NCI-H1417 (cell line): ENCODE measurements at regions not wholly inside any gene's neighbourhood (a gene's known extent, or its start where the extent isn't known, plus 50 kb on each side); places are given as distances from the start of the nearest gene placed in this dataset.

Experiments used
- DNase-seq, 3 experiments: peaks; one replicate each; lab custom pipeline; 2025; lab: John Stamatoyannopoulos, UW

DNA sequence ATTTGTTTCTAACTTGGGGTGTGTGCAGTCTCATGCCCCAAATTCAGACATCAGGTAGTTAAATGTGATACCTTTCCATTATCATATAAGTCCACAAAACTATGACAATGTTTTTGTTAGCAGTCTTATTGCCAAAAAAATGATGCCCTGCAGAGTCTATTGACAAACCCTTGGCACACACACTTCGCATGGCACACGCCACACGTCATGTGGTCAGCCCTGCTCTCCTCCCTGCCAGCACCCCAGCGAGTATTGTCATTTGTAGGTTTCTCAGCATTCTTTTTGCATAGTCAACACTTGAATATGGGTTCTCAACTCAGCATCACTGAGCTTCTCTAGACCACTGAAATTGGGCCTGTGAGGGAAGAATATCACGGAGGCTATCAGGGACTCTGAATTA lies 356.0 kb downstream of the INHBA start:
- no peak for DNase-seq

DNA sequence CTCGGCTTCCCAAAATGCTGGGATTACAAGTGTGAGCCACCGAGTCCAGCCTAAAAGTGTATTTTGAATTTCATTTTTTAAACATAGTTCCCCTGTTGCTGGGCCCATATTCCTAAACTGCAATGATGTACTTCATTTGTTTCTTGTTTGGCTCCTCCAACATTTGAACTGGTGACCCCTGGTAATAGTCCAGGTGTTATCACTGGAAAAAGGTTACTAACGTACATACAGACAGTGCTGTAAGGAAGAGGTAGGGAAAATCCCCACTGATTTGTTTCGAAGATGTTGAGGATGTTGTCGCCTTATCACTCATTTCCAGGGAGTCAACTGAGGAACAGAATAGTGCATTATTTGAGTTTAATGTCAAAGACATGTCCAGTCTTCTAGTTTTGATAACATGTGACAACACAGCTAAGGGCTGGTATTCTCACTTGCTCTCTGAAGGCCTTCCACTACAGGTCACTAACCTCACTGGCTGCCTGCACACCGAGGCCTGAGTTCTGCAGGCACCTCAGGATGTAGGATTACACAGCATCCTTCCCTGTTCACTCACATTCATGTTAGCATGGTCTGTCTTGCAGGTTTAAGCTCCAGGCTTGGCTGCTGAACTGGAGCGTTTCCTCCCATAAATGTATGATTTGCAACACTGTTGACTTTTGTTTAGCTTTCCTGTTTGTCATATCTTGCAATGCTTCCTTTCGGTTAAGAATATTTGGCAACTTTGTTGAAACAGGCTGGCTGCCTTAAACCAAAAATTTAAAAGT lies 362.8 kb downstream of the INHBA start:
- DNase-seq, result no peak

GRCh38 chr7:41336981-41337380 lies 365.9 kb downstream of the INHBA start:
- no peak for DNase-seq

- no peak for DNase-seq
Measured at GRCh38 chr7:41336455-41336952, 366.4 kb downstream of the INHBA start.

DNA sequence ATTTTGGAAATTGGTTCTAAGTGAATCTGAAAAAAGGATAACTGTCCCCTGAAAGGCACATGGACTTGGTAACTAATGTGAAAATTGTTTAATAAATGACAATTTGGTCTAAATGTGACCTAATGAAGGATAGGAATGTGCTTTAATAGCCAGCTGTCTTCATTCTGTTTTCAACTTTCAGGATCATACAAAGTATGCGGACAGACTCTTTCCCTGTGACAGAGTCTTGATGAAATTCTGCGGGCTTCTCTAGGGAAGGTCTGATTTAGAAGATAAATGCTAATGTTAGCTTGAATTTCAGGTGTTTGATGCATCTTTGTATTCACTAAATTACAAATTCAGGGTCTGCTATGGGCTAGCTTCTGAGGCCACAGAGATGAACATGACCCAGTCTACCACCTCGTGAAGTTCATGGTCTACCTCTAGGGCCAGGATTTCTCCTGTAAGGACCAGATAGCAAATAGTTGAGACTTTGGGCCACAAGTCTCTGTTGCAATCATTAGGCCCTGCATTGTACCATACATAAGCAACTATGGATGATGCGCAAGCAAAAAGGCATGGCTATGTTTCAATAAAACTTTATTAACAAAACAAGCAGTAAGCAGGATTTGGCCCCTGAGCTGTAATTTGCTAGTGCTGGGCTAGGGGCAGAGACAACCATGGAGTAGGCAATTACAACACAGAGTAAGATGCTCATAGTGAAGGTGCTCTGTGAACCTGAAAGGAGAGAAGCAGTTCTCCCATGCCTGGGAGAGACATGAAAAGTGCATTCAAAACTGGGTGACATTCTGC lies 368.6 kb downstream of the INHBA start:
- DNase-seq, result no peak

DNA sequence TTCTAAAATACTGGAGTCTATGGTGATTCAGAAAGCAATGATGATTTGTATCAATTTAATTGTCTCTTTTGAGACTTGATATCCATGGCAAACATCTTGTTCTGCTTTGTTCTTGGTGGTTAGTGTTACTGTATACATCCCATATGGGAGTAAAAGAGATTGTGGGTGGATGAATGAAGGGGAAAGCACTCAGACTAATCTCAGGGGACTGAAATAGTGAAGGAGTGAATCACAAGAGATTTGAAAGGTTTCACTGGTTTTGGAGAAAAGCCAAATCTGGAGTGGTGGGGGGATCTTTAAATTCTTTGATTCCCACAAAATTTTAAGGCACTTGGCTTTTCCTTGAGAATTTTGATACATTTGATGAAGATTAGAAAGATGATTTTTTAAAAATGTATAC lies 369.4 kb downstream of the INHBA start:
- no peak for DNase-seq

GRCh38 chr7:41331194-41331593 lies 371.7 kb downstream of the INHBA start:
- DNase-seq, result no peak

GRCh38 chr7:41328544-41328943 lies 374.3 kb downstream of the INHBA start:
- no peak for DNase-seq

DNA sequence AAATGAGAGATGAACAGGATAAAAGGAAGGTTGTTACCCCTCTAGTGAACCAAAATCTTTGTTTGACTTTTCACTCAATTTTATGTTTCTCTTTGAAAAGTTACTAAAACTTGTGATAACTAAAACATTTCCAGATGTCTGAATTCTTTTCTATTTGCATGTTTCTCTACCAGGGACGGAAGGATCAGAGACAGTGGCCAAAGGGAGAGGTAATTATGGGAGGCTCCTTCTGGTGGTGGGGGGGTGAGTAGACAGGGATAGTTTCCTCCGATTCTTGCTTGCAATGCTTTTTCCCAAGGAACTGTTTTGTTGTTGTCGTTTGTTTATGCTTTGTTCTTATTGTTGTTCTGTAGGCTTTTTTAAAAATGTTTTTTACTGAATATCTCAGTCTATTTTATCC lies 374.8 kb downstream of the INHBA start:
- DNase-seq, result no peak

- no peak for DNase-seq
Measured at GRCh38 chr7:41326616-41327015, 376.3 kb downstream of the INHBA start.

- DNase-seq, result no peak
Measured at GRCh38 chr7:41323806-41324205, 379.1 kb downstream of the INHBA start.

DNA sequence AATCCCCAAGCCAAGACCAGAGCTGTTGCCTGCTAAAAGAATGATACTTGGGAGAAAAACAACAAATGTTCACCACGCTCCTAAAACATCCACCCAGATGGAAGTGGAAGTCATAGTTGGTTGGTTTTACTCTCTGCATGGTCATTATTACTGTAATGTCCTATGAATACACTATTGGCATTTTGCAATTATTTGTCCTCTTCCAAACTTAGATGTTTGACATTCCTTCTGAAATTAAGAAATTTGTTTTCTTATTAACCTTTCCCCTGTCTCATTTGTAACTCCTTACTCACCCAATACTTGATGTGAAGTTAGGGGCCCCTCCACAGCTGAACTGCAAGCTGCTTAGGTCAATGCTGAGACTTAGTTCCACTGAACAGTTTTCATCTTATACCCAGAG lies 383.3 kb downstream of the INHBA start:
- DNase-seq, result no peak

GRCh38 chr7:41316410-41316809 lies 386.5 kb downstream of the INHBA start:
- DNase-seq, result no peak

DNA sequence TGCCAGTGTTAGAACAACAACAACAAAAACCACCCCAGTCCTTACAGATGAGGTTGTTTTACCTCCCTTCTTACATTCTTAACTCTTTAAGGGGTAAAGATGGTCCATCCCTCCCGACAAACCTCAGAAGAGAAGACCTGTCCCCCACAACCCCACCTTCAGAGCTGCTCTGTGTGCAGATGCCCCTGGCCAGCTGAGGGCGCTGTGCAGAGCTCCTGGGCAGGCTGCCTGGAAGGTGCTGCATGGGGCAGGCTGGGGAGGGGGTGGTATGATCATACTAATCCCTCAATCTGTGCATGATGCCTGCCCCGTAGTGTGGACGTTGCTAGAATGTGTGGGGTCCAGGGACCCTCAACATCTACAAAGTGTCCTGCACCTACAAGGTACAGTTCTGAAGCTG lies 387.1 kb downstream of the INHBA start:
- no peak for DNase-seq

GRCh38 chr7:41313171-41313570 lies 389.7 kb downstream of the INHBA start:
- no peak for DNase-seq

GRCh38 chr7:41312235-41312634 lies 390.7 kb downstream of the INHBA start:
- no peak for DNase-seq

- DNase-seq, result no peak
Measured at GRCh38 chr7:41311301-41311700, 391.6 kb downstream of the INHBA start.

GRCh38 chr7:41306486-41306885 lies 396.4 kb downstream of the INHBA start:
- no peak for DNase-seq

DNA sequence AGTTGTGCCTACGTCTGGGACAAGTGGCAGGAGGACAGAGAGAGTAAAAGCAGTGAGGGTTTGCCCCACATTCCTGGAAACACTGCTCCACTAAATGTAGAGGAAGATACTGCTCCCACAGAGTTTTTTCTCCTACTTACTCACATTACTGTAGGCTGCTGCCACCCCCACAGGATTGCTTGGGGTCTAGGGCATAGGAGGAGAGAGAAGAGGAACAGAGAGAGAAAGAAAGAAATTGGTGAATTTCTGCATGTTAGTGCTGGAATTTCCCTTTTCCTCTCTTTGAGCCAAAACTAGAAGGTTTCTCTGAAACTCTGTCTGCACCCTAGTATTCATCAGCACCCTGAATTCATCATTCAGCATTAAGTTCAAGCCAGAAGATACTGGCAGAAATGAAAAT lies 397.9 kb downstream of the INHBA start:
- DNase-seq, result no peak

DNA sequence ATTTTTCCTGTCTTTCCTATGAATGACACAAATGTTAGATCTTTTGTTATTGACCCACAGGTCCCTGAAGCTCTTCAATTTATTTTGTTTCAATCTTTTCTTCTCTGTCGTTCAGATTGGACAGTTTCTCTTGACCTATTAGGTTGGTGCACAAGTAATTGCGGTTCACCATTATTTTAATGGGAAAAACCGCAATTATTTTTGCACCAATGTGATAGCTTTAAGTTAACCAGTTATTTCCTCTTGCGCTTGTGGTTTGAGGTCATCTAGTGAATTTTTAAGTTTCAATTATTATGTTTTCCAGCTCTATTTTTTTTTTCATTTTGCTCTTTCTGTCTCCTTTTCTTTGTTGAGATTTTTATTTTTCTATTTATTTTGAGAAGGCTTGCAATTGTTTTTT lies 399.2 kb downstream of the INHBA start:
- no peak for DNase-seq

- DNase-seq, result no peak
Measured at GRCh38 chr7:41298409-41298808, 404.5 kb downstream of the INHBA start.

- no peak for DNase-seq
Measured at GRCh38 chr7:41297166-41297565, 405.7 kb downstream of the INHBA start.

GRCh38 chr7:41295455-41295815 lies 407.5 kb downstream of the INHBA start:
- no peak for DNase-seq
